GM21390 (cell line): ENCODE measurements at regions not wholly inside any gene's neighbourhood (a gene's known extent, or its start where the extent isn't known, plus 50 kb on each side); places are given as distances from the start of the nearest gene placed in this dataset.

Experiments
- ATAC-seq: cut with Tn5 transposase; IDR thresholded peaks from one replicate; pipeline ENCODE4 v1.9.1; 2021; ENCODE audit not compliant: unreplicated experiment

- no peak for ATAC-seq
These were observed 500.2 kb downstream of the EIPR1 start for GRCh38 chr2:2877427-2877826.

- ATAC-seq = no peak
These were observed 501.0 kb downstream of the EIPR1 start for GRCh38 chr2:2876331-2877221.

- no peak for ATAC-seq
These were observed 501.8 kb downstream of the EIPR1 start for GRCh38 chr2:2875831-2876230.

- no peak for ATAC-seq
These were observed 502.3 kb downstream of the EIPR1 start for GRCh38 chr2:2875296-2875695.

GRCh38 chr2:2874805-2875204, 502.8 kb downstream of the EIPR1 start:
- ATAC-seq = no peak

GRCh38 chr2:2874341-2874740, 503.3 kb downstream of the EIPR1 start:
- ATAC-seq = no peak

- no peak for ATAC-seq
These were observed 504.2 kb downstream of the EIPR1 start for GRCh38 chr2:2873450-2873811.

- no peak for ATAC-seq
These were observed 504.7 kb downstream of the EIPR1 start for GRCh38 chr2:2872713-2873449.

- no peak for ATAC-seq
These were observed 505.4 kb downstream of the EIPR1 start for GRCh38 chr2:2872309-2872617.

- ATAC-seq = no peak
These were observed 505.9 kb downstream of the EIPR1 start for GRCh38 chr2:2871480-2872308.

GRCh38 chr2:2870106-2870505, 507.5 kb downstream of the EIPR1 start:
- no peak for ATAC-seq

- ATAC-seq = no peak
These were observed 508.1 kb downstream of the EIPR1 start for GRCh38 chr2:2869553-2869952.

GRCh38 chr2:2868085-2868484, 509.5 kb downstream of the EIPR1 start:
- no peak for ATAC-seq

- no peak for ATAC-seq
These were observed 510.1 kb downstream of the EIPR1 start for GRCh38 chr2:2867397-2867979.

- no peak for ATAC-seq
These were observed 511.2 kb downstream of the EIPR1 start for GRCh38 chr2:2866459-2866858.

GRCh38 chr2:2862386-2862785, 515.2 kb downstream of the EIPR1 start:
- ATAC-seq = no peak

GRCh38 chr2:2861666-2862240, 515.9 kb downstream of the EIPR1 start:
- no peak for ATAC-seq

GRCh38 chr2:2860589-2861300, 516.9 kb downstream of the EIPR1 start:
- no peak for ATAC-seq

- no peak for ATAC-seq
These were observed 517.9 kb downstream of the EIPR1 start for GRCh38 chr2:2859732-2860131.

- no peak for ATAC-seq
These were observed 518.5 kb downstream of the EIPR1 start for GRCh38 chr2:2859164-2859563.
